Type B pancreatic cell (in vitro differentiated cells): ENCODE measurements at regions not wholly inside any gene's neighbourhood (a gene's known extent, or its start where the extent isn't known, plus 50 kb on each side); places are given as distances from the start of the nearest gene placed in this dataset.

Experiments used
- DNase-seq: peaks from one replicate; pipeline ENCODE4 v3.0.0; 2021; ENCODE audit warnings: mixed read lengths; ENCODE audit not compliant: unreplicated experiment; ENCODE audit errors: extremely low spot score
- H3K27ac Mint-ChIP-seq: 2 replicates; pipeline ENCODE4 v1.8.0; 2021; ENCODE audit warnings: mild to moderate bottlenecking, mixed read lengths
- H3K27me3 Mint-ChIP-seq: 2 replicates; pipeline ENCODE4 v1.8.0; 2021; ENCODE audit warnings: mixed read lengths
- H3K36me3 Mint-ChIP-seq: 2 replicates; pipeline ENCODE4 v1.8.0; 2021; ENCODE audit warnings: mixed read lengths
- H3K4me1 Mint-ChIP-seq: one replicate; pipeline ENCODE4 v1.8.0; 2021; ENCODE audit warnings: mixed read lengths; ENCODE audit not compliant: unreplicated experiment
- H3K4me3 Mint-ChIP-seq: 2 replicates; pipeline ENCODE4 v1.8.0; 2021; ENCODE audit warnings: mild to moderate bottlenecking, mixed read lengths
- H3K9me3 Mint-ChIP-seq: 2 replicates; pipeline ENCODE4 v1.8.0; 2021; ENCODE audit warnings: mixed read lengths
- TF ChIP-seq, protein P1 (sequence below): fragments of 200-600 bp; sonication (generic); conservative IDR thresholded peaks from 2 replicates; pipeline ENCODE4 v1.5.0; 2021; ENCODE audit warnings: antibody characterized with exemption, mild to moderate bottlenecking

GRCh38 chr4:177107288-177107921, 202.3 kb upstream of the NEIL3 start:
- no peaks in the 10 kb centered on the region for H3K9me3 Mint-ChIP-seq
- no peak for DNase-seq
- no peak overlapping the region for H3K27ac Mint-ChIP-seq
- no peaks in the 10 kb centered on the region for H3K36me3 Mint-ChIP-seq
- TF ChIP-seq, protein P1, sequence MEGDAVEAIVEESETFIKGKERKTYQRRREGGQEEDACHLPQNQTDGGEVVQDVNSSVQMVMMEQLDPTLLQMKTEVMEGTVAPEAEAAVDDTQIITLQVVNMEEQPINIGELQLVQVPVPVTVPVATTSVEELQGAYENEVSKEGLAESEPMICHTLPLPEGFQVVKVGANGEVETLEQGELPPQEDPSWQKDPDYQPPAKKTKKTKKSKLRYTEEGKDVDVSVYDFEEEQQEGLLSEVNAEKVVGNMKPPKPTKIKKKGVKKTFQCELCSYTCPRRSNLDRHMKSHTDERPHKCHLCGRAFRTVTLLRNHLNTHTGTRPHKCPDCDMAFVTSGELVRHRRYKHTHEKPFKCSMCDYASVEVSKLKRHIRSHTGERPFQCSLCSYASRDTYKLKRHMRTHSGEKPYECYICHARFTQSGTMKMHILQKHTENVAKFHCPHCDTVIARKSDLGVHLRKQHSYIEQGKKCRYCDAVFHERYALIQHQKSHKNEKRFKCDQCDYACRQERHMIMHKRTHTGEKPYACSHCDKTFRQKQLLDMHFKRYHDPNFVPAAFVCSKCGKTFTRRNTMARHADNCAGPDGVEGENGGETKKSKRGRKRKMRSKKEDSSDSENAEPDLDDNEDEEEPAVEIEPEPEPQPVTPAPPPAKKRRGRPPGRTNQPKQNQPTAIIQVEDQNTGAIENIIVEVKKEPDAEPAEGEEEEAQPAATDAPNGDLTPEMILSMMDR = no peak
- no peaks in the 10 kb centered on the region for H3K4me1 Mint-ChIP-seq
- no peaks in the 10 kb centered on the region for H3K27me3 Mint-ChIP-seq
- no peak overlapping the region for H3K4me3 Mint-ChIP-seq

GRCh38 chr4:177108708-177109107, 201.0 kb upstream of the NEIL3 start:
- Mint-ChIP-seq H3K36me3 (no peaks in the 10 kb centered on the region), H3K4me3 (no peak overlapping the region), H3K27ac (no peak overlapping the region), H3K9me3 (no peaks in the 10 kb centered on the region), H3K27me3 (no peaks in the 10 kb centered on the region), H3K4me1 (no peaks in the 10 kb centered on the region)
- TF ChIP-seq, protein P1 = no peak
- DNase-seq = no peak

- peaks cover 3% of the 10 kb centered on the region for H3K9me3 Mint-ChIP-seq
- H3K36me3 Mint-ChIP-seq = no peaks in the 10 kb centered on the region
- TF ChIP-seq, protein P1 = no peak
- no peaks in the 10 kb centered on the region for H3K4me1 Mint-ChIP-seq
- no peak overlapping the region for H3K4me3 Mint-ChIP-seq
- no peaks in the 10 kb centered on the region for H3K27me3 Mint-ChIP-seq
- H3K27ac Mint-ChIP-seq = no peak overlapping the region
- no peak for DNase-seq
Observed at GRCh38 chr4:177109769-177110168, 199.9 kb upstream of the NEIL3 start.

- H3K9me3 Mint-ChIP-seq = peaks cover 6% of the 10 kb centered on the region
- no peak overlapping the region for H3K4me3 Mint-ChIP-seq
- no peaks in the 10 kb centered on the region for H3K36me3 Mint-ChIP-seq
- H3K27ac Mint-ChIP-seq = no peak overlapping the region
- TF ChIP-seq, protein P1 = no peak
- H3K4me1 Mint-ChIP-seq = no peaks in the 10 kb centered on the region
- no peak for DNase-seq
- no peaks in the 10 kb centered on the region for H3K27me3 Mint-ChIP-seq
Observed at GRCh38 chr4:177116161-177116560, 193.5 kb upstream of the NEIL3 start.

GRCh38 chr4:177117256-177117655, 192.4 kb upstream of the NEIL3 start:
- H3K27me3 Mint-ChIP-seq = no peaks in the 10 kb centered on the region
- TF ChIP-seq, protein P1 = no peak
- H3K4me3 Mint-ChIP-seq = no peak overlapping the region
- DNase-seq = no peak
- no peak overlapping the region for H3K27ac Mint-ChIP-seq
- H3K36me3 Mint-ChIP-seq = no peaks in the 10 kb centered on the region
- H3K4me1 Mint-ChIP-seq = no peaks in the 10 kb centered on the region
- peaks cover 6% of the 10 kb centered on the region for H3K9me3 Mint-ChIP-seq

DNA sequence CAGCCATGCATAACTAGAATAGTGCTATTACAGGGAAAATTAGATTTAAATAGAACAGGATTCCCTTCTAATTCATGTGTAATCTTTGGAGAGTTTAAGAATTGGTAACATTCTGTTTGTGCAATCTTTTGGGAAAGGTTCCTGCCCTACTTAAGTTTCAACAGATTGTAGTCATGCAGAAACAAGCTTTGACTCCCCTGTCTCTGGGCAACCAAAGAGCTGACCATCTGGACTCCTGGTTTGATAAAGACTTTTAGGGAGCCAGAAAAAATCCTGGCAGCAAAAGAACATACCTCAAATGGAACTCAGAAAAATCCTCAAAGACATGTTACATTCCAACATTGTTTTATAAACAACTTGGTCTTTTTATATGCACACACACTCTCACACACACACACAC, 191.1 kb upstream of the NEIL3 start:
- Mint-ChIP-seq H3K9me3 (peaks cover 6% of the 10 kb centered on the region), H3K4me1 (no peaks in the 10 kb centered on the region), H3K4me3 (no peak overlapping the region), H3K27me3 (no peaks in the 10 kb centered on the region), H3K27ac (no peak overlapping the region), H3K36me3 (no peaks in the 10 kb centered on the region)
- TF ChIP-seq, protein P1 = no peak
- DNase-seq = no peak
